ENCODE measurements at regions not wholly inside any gene's neighbourhood (a gene's known extent, or its start where the extent isn't known, plus 50 kb on each side); places are given as distances from the start of the nearest gene placed in this dataset.

GRCh38 chr14:76964695-76965094 is 63.8 kb downstream of the IRF2BPL start (continued):
- no peak for TF ChIP-seq ZBTB40 (IDR thresholded peaks at IDR 0.05; ENCODE audit: borderline replicate concordance)
- TF ChIP-seq STAT3 (IDR thresholded peaks at IDR 0.05; ENCODE audit: low read depth, low read length): no peak
- no peak for TF ChIP-seq BMI1 (IDR thresholded peaks at IDR 0.05; ENCODE audit: borderline replicate concordance)
- peak; percentile 80 for TF ChIP-seq PKNOX1 (IDR thresholded peaks at IDR 0.05)
- no peak for TF ChIP-seq CHD4 (IDR thresholded peaks at IDR 0.05)
- no peak for TF ChIP-seq FOXM1 (IDR thresholded peaks at IDR 0.05; ENCODE audit: low read depth, low read length)
- no peak for TF ChIP-seq USF1 (IDR thresholded peaks at IDR 0.05; ENCODE audit: borderline replicate concordance, extremely low read length, insufficient read depth, low read depth, low read length)
- no peak for TF ChIP-seq ZNF217 (IDR thresholded peaks at IDR 0.05)
- no peak for TF ChIP-seq SREBF1 (IDR thresholded peaks at IDR 0.05; ENCODE audit: low read length)
- no peak for TF ChIP-seq IRF4 (IDR thresholded peaks at IDR 0.05; ENCODE audit: low read depth, low read length)
- TF ChIP-seq MTA3 (IDR thresholded peaks at IDR 0.05; ENCODE audit: borderline replicate concordance, low read length): no peak
- TF ChIP-seq IRF5 (IDR thresholded peaks at IDR 0.05; ENCODE audit: borderline replicate concordance): no peak
- TF ChIP-seq TAF1 (IDR thresholded peaks at IDR 0.05; ENCODE audit: borderline replicate concordance, low read depth, low read length): no peak
- TF ChIP-seq NFYB (IDR thresholded peaks at IDR 0.05; ENCODE audit: insufficient read depth, low read depth, low read length): no peak
- TF ChIP-seq NFXL1 (IDR thresholded peaks at IDR 0.05; ENCODE audit: borderline replicate concordance): no peak
- TF ChIP-seq BHLHE40 (IDR thresholded peaks at IDR 0.05; ENCODE audit: borderline replicate concordance in 1 of 2, low read depth in 2 of 2, low read length in 1 of 2): peak; percentile 52 to 66; a peak in 2 of 4 replicates
- no peak for TF ChIP-seq ETV6 (conservative IDR thresholded peaks at IDR 0.05 in 1 of 2, IDR thresholded peaks at IDR 0.05 in 1 of 2; ENCODE audit: borderline replicate concordance in 1 of 2, low read depth in 1 of 2)
- TF ChIP-seq CREB1 (IDR thresholded peaks at IDR 0.05; ENCODE audit: low read depth): no peak
- TF ChIP-seq MTA2 (IDR thresholded peaks at IDR 0.05; ENCODE audit: low read depth): peak; percentile 46; the same call in 1 of the 2 replicates
- no peak for TF ChIP-seq YY1 (IDR thresholded peaks at IDR 0.05; ENCODE audit: low read depth, low read length)
- TF ChIP-seq FOS (IDR thresholded peaks at IDR 0.05; ENCODE audit: borderline replicate concordance, extremely low read depth, insufficient read length): no peak
- no peak for TF ChIP-seq GATAD2B (conservative IDR thresholded peaks at IDR 0.05; ENCODE audit: low read depth)
- no peak for TF ChIP-seq NR2C1 (IDR thresholded peaks at IDR 0.05)

Data from GM12878 (cell line).